Activated CD4-positive, alpha-beta memory T cell treated with anti-CD3 and anti-CD28 coated beads for 36 hours (primary cell): ENCODE measurements at regions not wholly inside any gene's neighbourhood (a gene's known extent, or its start where the extent isn't known, plus 50 kb on each side); places are given as distances from the start of the nearest gene placed in this dataset.

Source experiments
- CTCF ChIA-PET: fragments of 350-600 bp; sonication (Branson Sonifier 250); formaldehyde crosslinking; loops from one replicate; lab custom pipeline; 2021; ENCODE audit warnings: antibody characterized with exemption, inconsistent platforms; lab: Charles Lee
- POLR2A ChIA-PET: fragments of 350-600 bp; sonication (Branson Sonifier 250); formaldehyde crosslinking; loops from one replicate; lab custom pipeline; 2021; ENCODE audit warnings: antibody characterized with exemption; lab: Charles Lee
- DNase-seq: peaks from one replicate; pipeline ENCODE4 v3.0.0-alpha.2; 2020
- H3K27ac Mint-ChIP-seq: one replicate; pipeline ENCODE4 v1.8.0; 2021; ENCODE audit warnings: mixed read lengths
- H3K27me3 Mint-ChIP-seq: one replicate; pipeline ENCODE4 v1.8.0; 2021; ENCODE audit warnings: mixed read lengths
- H3K36me3 Mint-ChIP-seq: one replicate; pipeline ENCODE4 v1.8.0; 2021; ENCODE audit warnings: mixed read lengths
- H3K4me1 Mint-ChIP-seq: one replicate; pipeline ENCODE4 v1.8.0; 2021; ENCODE audit warnings: low read depth, mixed read lengths
- H3K4me3 Mint-ChIP-seq: one replicate; pipeline ENCODE4 v1.8.0; 2021; ENCODE audit warnings: mild to moderate bottlenecking, mixed read lengths
- H3K9me3 Mint-ChIP-seq: one replicate; pipeline ENCODE4 v1.8.0; 2021; ENCODE audit warnings: mixed read lengths
- intact Hi-C: fragments of 100-400 bp; cut with micrococcal nuclease; formaldehyde crosslinking; loops from one replicate; pipeline ENCODE4 v1.15.1; 2023

GRCh38 chr11:80525663-80526405 is 1085.0 kb upstream of the TENM4 start:
- ChIA-PET POLR2A (no interaction called here), CTCF (no interaction called here)
- intact Hi-C loops = no loop called here
- H3K4me3 Mint-ChIP-seq = no peak overlapping the region
- no peaks in the 10 kb centered on the region for H3K4me1 Mint-ChIP-seq
- H3K27me3 Mint-ChIP-seq = no peaks in the 10 kb centered on the region
- DNase-seq = no peak
- peaks cover 9% of the 10 kb centered on the region for H3K9me3 Mint-ChIP-seq
- H3K27ac Mint-ChIP-seq = no peak overlapping the region
- no peaks in the 10 kb centered on the region for H3K36me3 Mint-ChIP-seq

GRCh38 chr11:80524349-80524748 is 1083.5 kb upstream of the TENM4 start:
- no peak overlapping the region for H3K4me3 Mint-ChIP-seq
- intact Hi-C loops = no loop called here
- no peaks in the 10 kb centered on the region for H3K27me3 Mint-ChIP-seq
- POLR2A ChIA-PET = no interaction called here
- H3K36me3 Mint-ChIP-seq = no peaks in the 10 kb centered on the region
- DNase-seq = no peak
- CTCF ChIA-PET = interaction anchor here (0.7 kb wide), 1 partner anchor 160 kb away, joined by 3 read pairs; no protein-coding TSS in a partner anchor
- H3K27ac Mint-ChIP-seq = no peak overlapping the region
- peaks cover 9% of the 10 kb centered on the region for H3K9me3 Mint-ChIP-seq
- H3K4me1 Mint-ChIP-seq = no peaks in the 10 kb centered on the region

- H3K36me3 Mint-ChIP-seq = no peaks in the 10 kb centered on the region
- ChIA-PET POLR2A (no interaction called here), CTCF (interaction anchor here (0.7 kb wide), 1 partner anchor 569 kb away, joined by 3 read pairs; no protein-coding TSS in a partner anchor)
- H3K27ac Mint-ChIP-seq = no peak overlapping the region
- no peak for DNase-seq
- H3K9me3 Mint-ChIP-seq = peaks cover 13% of the 10 kb centered on the region
- intact Hi-C loops = no loop called here
- no peak overlapping the region for H3K4me3 Mint-ChIP-seq
- no peaks in the 10 kb centered on the region for H3K27me3 Mint-ChIP-seq
- H3K4me1 Mint-ChIP-seq = no peaks in the 10 kb centered on the region
Measured at GRCh38 chr11:80523057-80523456, 1082.2 kb upstream of the TENM4 start.

- intact Hi-C loops = no loop called here
- CTCF ChIA-PET = no interaction called here
Measured at GRCh38 chr11:80521592-80521991, 1080.8 kb upstream of the TENM4 start.

GRCh38 chr11:80520507-80520887 is 1079.7 kb upstream of the TENM4 start:
- DNase-seq = no peak
- Mint-ChIP-seq H3K27ac (no peak overlapping the region), H3K36me3 (no peaks in the 10 kb centered on the region), H3K4me1 (no peaks in the 10 kb centered on the region), H3K4me3 (no peak overlapping the region), H3K9me3 (peaks cover 19% of the 10 kb centered on the region), H3K27me3 (no peaks in the 10 kb centered on the region)
- CTCF ChIA-PET = no interaction called here
- POLR2A ChIA-PET = no interaction called here
- intact Hi-C loops = no loop called here

More at GRCh38 chr11:80521592-80521991, 1080.8 kb upstream of the TENM4 start:
- Mint-ChIP-seq H3K36me3 (no peaks in the 10 kb centered on the region), H3K27me3 (no peaks in the 10 kb centered on the region), H3K9me3 (peaks cover 21% of the 10 kb centered on the region), H3K4me3 (no peak overlapping the region), H3K27ac (no peak overlapping the region), H3K4me1 (no peaks in the 10 kb centered on the region)
- POLR2A ChIA-PET = no interaction called here
- no peak for DNase-seq

GRCh38 chr11:80519596-80520506 is 1079.0 kb upstream of the TENM4 start:
- intact Hi-C loops = no loop called here
- Mint-ChIP-seq H3K4me1 (no peaks in the 10 kb centered on the region), H3K36me3 (no peaks in the 10 kb centered on the region), H3K27me3 (no peaks in the 10 kb centered on the region), H3K4me3 (no peak overlapping the region), H3K9me3 (peaks cover 18% of the 10 kb centered on the region), H3K27ac (no peak overlapping the region)
- no peak for DNase-seq
- ChIA-PET CTCF (no interaction called here), POLR2A (no interaction called here)

- CTCF ChIA-PET = no interaction called here
- Mint-ChIP-seq H3K27ac (no peak overlapping the region), H3K9me3 (peaks cover 20% of the 10 kb centered on the region), H3K4me3 (no peak overlapping the region), H3K4me1 (no peaks in the 10 kb centered on the region), H3K36me3 (no peaks in the 10 kb centered on the region), H3K27me3 (no peaks in the 10 kb centered on the region)
- POLR2A ChIA-PET = no interaction called here
- no peak for DNase-seq
- intact Hi-C loops = no loop called here
Measured at GRCh38 chr11:80517701-80518100, 1076.9 kb upstream of the TENM4 start.

GRCh38 chr11:80515097-80515496 is 1074.3 kb upstream of the TENM4 start:
- CTCF ChIA-PET = no interaction called here
- Mint-ChIP-seq H3K36me3 (no peaks in the 10 kb centered on the region), H3K4me1 (no peaks in the 10 kb centered on the region)

GRCh38 chr11:80512491-80512890 is 1071.7 kb upstream of the TENM4 start:
- intact Hi-C loops = no loop called here
- H3K4me3 Mint-ChIP-seq = no peak overlapping the region
- POLR2A ChIA-PET = no interaction called here

More at GRCh38 chr11:80515097-80515496, 1074.3 kb upstream of the TENM4 start:
- DNase-seq = no peak
- Mint-ChIP-seq H3K27me3 (no peaks in the 10 kb centered on the region), H3K27ac (no peak overlapping the region), H3K4me3 (no peak overlapping the region), H3K9me3 (peaks cover 28% of the 10 kb centered on the region)
- intact Hi-C loops = no loop called here
- POLR2A ChIA-PET = no interaction called here

GRCh38 chr11:80505771-80506170 is 1064.9 kb upstream of the TENM4 start:
- Mint-ChIP-seq H3K27me3 (no peaks in the 10 kb centered on the region), H3K27ac (no peak overlapping the region), H3K4me1 (no peaks in the 10 kb centered on the region), H3K4me3 (no peak overlapping the region), H3K36me3 (no peaks in the 10 kb centered on the region), H3K9me3 (peaks cover 29% of the 10 kb centered on the region)
- CTCF ChIA-PET = no interaction called here
- intact Hi-C loops = no loop called here
- POLR2A ChIA-PET = no interaction called here
- DNase-seq = no peak

More at GRCh38 chr11:80512491-80512890, 1071.7 kb upstream of the TENM4 start:
- CTCF ChIA-PET = no interaction called here
- Mint-ChIP-seq H3K27me3 (no peaks in the 10 kb centered on the region), H3K36me3 (no peaks in the 10 kb centered on the region), H3K27ac (no peak overlapping the region), H3K4me1 (no peaks in the 10 kb centered on the region), H3K9me3 (peaks cover 35% of the 10 kb centered on the region)
- no peak for DNase-seq

- H3K27me3 Mint-ChIP-seq = no peaks in the 10 kb centered on the region
- H3K4me1 Mint-ChIP-seq = no peaks in the 10 kb centered on the region
- no peak overlapping the region for H3K27ac Mint-ChIP-seq
- no peak overlapping the region for H3K4me3 Mint-ChIP-seq
- no peak for DNase-seq
- intact Hi-C loops = no loop called here
- H3K36me3 Mint-ChIP-seq = no peaks in the 10 kb centered on the region
- ChIA-PET POLR2A (no interaction called here), CTCF (no interaction called here)
- peaks cover 27% of the 10 kb centered on the region for H3K9me3 Mint-ChIP-seq
Measured at GRCh38 chr11:80503990-80504389, 1063.2 kb upstream of the TENM4 start.

- CTCF ChIA-PET = no interaction called here
- intact Hi-C loops = no loop called here
Measured at GRCh38 chr11:80502511-80502910, 1061.7 kb upstream of the TENM4 start.

More at GRCh38 chr11:80502511-80502910, 1061.7 kb upstream of the TENM4 start:
- Mint-ChIP-seq H3K4me1 (no peaks in the 10 kb centered on the region), H3K4me3 (no peak overlapping the region), H3K9me3 (peaks cover 21% of the 10 kb centered on the region), H3K36me3 (no peaks in the 10 kb centered on the region), H3K27ac (no peak overlapping the region), H3K27me3 (no peaks in the 10 kb centered on the region)
- POLR2A ChIA-PET = no interaction called here
- DNase-seq = no peak
